DOHH2 (cell line): ENCODE measurements at regions not wholly inside any gene's neighbourhood (a gene's known extent, or its start where the extent isn't known, plus 50 kb on each side); places are given as distances from the start of the nearest gene placed in this dataset.

Experiments used
- EZH2phosphoT487 ChIP-seq: fragments of 200-600 bp; sonication (generic); IDR thresholded peaks from 2 replicates; pipeline ENCODE4 v1.6.1; 2017; ENCODE audit warnings: borderline replicate concordance, mild to moderate bottlenecking, antibody characterized with exemption, low read length, moderate library complexity, mixed read lengths
- TF ChIP-seq, protein P1 (sequence below): fragments of 200-600 bp; sonication (generic); IDR thresholded peaks from one replicate; pipeline ENCODE4 v1.5.1; 2014; ENCODE audit warnings: antibody characterized with exemption, mild to moderate bottlenecking, low read depth, low read length; ENCODE audit not compliant: poor library complexity, severe bottlenecking

DNA sequence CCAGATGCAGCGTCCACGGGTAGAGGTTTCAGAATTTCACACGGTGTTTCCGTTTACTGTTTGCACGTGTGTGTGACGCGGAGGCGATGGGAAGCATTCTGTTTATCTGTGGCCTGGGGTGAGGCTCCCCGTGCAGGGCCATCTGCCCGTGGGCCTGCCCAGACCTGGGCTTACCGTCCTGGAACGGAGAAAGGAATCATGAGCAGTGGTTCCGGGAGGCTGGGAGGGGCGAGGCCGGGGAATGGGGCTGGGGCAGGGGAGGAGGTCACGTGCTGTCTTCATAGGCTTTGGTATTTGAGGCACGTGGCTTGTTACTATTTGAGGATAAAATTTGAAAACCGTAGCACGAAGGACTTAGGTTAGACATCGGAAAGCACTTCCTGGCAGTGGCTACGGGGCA, 77.9 kb downstream of the RTP5 start:
- TF ChIP-seq, protein P1, sequence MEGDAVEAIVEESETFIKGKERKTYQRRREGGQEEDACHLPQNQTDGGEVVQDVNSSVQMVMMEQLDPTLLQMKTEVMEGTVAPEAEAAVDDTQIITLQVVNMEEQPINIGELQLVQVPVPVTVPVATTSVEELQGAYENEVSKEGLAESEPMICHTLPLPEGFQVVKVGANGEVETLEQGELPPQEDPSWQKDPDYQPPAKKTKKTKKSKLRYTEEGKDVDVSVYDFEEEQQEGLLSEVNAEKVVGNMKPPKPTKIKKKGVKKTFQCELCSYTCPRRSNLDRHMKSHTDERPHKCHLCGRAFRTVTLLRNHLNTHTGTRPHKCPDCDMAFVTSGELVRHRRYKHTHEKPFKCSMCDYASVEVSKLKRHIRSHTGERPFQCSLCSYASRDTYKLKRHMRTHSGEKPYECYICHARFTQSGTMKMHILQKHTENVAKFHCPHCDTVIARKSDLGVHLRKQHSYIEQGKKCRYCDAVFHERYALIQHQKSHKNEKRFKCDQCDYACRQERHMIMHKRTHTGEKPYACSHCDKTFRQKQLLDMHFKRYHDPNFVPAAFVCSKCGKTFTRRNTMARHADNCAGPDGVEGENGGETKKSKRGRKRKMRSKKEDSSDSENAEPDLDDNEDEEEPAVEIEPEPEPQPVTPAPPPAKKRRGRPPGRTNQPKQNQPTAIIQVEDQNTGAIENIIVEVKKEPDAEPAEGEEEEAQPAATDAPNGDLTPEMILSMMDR, result no peak
- TF ChIP-seq EZH2phosphoT487, result no peak
